ENCODE measurements at regions not wholly inside any gene's neighbourhood (a gene's known extent, or its start where the extent isn't known, plus 50 kb on each side); places are given as distances from the start of the nearest gene placed in this dataset.

- no peak for TF ChIP-seq CTCF (IDR thresholded peaks at IDR 0.05; ENCODE audit: low read depth, low read length, missing control alignments)
- H3K4me3 ChIP-seq (ENCODE audit: low read depth, low read length): no peak overlapping the region
- DNase-seq (ENCODE audit: low read depth): no peak
Observed at GRCh38 chr11:130598433-130598832, 150.0 kb downstream of the ADAMTS15 start.

GRCh38 chr11:130599073-130599654, 150.7 kb downstream of the ADAMTS15 start:
- TF ChIP-seq CTCF (IDR thresholded peaks at IDR 0.05; ENCODE audit: low read depth, low read length, missing control alignments): no peak
- no peak overlapping the region for H3K4me3 ChIP-seq (ENCODE audit: low read depth, low read length)
- DNase-seq (ENCODE audit: low read depth): no peak

- TF ChIP-seq CTCF (IDR thresholded peaks at IDR 0.05; ENCODE audit: low read depth, low read length, missing control alignments): no peak
- no peak overlapping the region for H3K4me3 ChIP-seq (ENCODE audit: low read depth, low read length)
- no peak for DNase-seq (ENCODE audit: low read depth)
Observed at GRCh38 chr11:130600139-130600538, 151.7 kb downstream of the ADAMTS15 start.

- H3K4me3 ChIP-seq (ENCODE audit: low read depth, low read length): no peak overlapping the region
- DNase-seq (ENCODE audit: low read depth): no peak
- no peak for TF ChIP-seq CTCF (IDR thresholded peaks at IDR 0.05; ENCODE audit: low read depth, low read length, missing control alignments)
Observed at GRCh38 chr11:130600616-130601015, 152.2 kb downstream of the ADAMTS15 start.

GRCh38 chr11:130601141-130601540, 152.7 kb downstream of the ADAMTS15 start:
- no peak for DNase-seq (ENCODE audit: low read depth)
- TF ChIP-seq CTCF (IDR thresholded peaks at IDR 0.05; ENCODE audit: low read depth, low read length, missing control alignments): no peak
- H3K4me3 ChIP-seq (ENCODE audit: low read depth, low read length): no peak overlapping the region

GRCh38 chr11:130601764-130602460, 153.5 kb downstream of the ADAMTS15 start:
- no peak for TF ChIP-seq CTCF (IDR thresholded peaks at IDR 0.05; ENCODE audit: low read depth, low read length, missing control alignments)
- no peak for DNase-seq (ENCODE audit: low read depth)
- no peak overlapping the region for H3K4me3 ChIP-seq (ENCODE audit: low read depth, low read length)

Data from GM12864 (cell line).